C4-2B (cell line): ENCODE measurements at regions not wholly inside any gene's neighbourhood (a gene's known extent, or its start where the extent isn't known, plus 50 kb on each side); places are given as distances from the start of the nearest gene placed in this dataset.

Experiments
- ZFX ChIP-seq: fragments of 450-650 bp; IDR thresholded peaks from 2 replicates; pipeline ENCODE4 v1.6.1; 2017
- TF ChIP-seq, protein P1 (sequence below): fragments of 450-650 bp; conservative IDR thresholded peaks from 2 replicates; pipeline ENCODE4 v1.5.1; 2017; ENCODE audit warnings: mild to moderate bottlenecking

GRCh38 chr10:129193148-129193547 is 273.9 kb upstream of the MGMT start:
- TF ChIP-seq, protein P1, sequence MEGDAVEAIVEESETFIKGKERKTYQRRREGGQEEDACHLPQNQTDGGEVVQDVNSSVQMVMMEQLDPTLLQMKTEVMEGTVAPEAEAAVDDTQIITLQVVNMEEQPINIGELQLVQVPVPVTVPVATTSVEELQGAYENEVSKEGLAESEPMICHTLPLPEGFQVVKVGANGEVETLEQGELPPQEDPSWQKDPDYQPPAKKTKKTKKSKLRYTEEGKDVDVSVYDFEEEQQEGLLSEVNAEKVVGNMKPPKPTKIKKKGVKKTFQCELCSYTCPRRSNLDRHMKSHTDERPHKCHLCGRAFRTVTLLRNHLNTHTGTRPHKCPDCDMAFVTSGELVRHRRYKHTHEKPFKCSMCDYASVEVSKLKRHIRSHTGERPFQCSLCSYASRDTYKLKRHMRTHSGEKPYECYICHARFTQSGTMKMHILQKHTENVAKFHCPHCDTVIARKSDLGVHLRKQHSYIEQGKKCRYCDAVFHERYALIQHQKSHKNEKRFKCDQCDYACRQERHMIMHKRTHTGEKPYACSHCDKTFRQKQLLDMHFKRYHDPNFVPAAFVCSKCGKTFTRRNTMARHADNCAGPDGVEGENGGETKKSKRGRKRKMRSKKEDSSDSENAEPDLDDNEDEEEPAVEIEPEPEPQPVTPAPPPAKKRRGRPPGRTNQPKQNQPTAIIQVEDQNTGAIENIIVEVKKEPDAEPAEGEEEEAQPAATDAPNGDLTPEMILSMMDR = no peak
- no peak for TF ChIP-seq ZFX
